HUES6 (cell line): ENCODE measurements at regions not wholly inside any gene's neighbourhood (a gene's known extent, or its start where the extent isn't known, plus 50 kb on each side); places are given as distances from the start of the nearest gene placed in this dataset.

Experiments
- H3K27ac ChIP-seq: 2 replicates; pipeline ENCODE4 v1.7.0; 2013; ENCODE audit warnings: low read depth, mild to moderate bottlenecking, low read length, inconsistent platforms
- H3K27me3 ChIP-seq: 2 replicates; pipeline ENCODE4 v1.6.1; 2013; ENCODE audit warnings: low read length; ENCODE audit not compliant: control insufficient read depth, insufficient read depth
- H3K36me3 ChIP-seq: 2 replicates; pipeline ENCODE4 v1.6.1; 2013; ENCODE audit warnings: low read length; ENCODE audit not compliant: control insufficient read depth, insufficient read depth
- H3K4me1 ChIP-seq: 2 replicates; pipeline ENCODE4 v1.6.1; 2013; ENCODE audit warnings: low read length; ENCODE audit not compliant: control insufficient read depth, insufficient read depth
- H3K4me3 ChIP-seq: 2 replicates; pipeline ENCODE4 v1.5.1; 2013; ENCODE audit warnings: low read depth, low read length
- H3K9ac ChIP-seq: one replicate; pipeline ENCODE4 v1.6.1; 2013; ENCODE audit warnings: mild to moderate bottlenecking, low read length
- H3K9me3 ChIP-seq: 2 replicates; pipeline ENCODE4 v1.6.1; 2013; ENCODE audit warnings: low read depth, low read length; ENCODE audit not compliant: control insufficient read depth, insufficient read depth

DNA sequence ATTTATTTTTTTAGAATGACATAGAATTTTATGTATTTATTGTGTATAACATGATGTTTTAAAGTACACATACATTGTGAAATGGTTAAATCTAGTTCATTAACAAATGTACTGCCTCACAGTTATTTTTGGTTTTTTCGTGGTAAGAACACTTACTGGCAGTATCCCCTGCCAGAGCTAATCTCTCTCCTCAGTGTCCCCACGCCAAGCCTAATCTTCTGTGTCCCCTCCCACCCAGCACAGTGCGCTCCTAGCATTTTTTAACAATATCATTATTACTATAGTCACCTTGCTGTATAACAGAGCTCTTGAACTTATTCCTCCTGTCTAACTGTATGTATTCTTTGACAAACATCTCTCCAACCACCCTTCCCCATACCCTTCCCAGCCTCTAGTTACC is 333.2 kb downstream of the GABRB3 start:
- Histone ChIP-seq H3K9ac (no peak overlapping the region), H3K4me3 (no peak overlapping the region), H3K9me3 (peaks cover 7% of the 10 kb centered on the region; the same call in 1 of the 2 replicates), H3K4me1 (no peaks in the 10 kb centered on the region; the same call in 1 of the 2 replicates), H3K27ac (no peak overlapping the region), H3K36me3 (no peaks in the 10 kb centered on the region), H3K27me3 (no peaks in the 10 kb centered on the region)

DNA sequence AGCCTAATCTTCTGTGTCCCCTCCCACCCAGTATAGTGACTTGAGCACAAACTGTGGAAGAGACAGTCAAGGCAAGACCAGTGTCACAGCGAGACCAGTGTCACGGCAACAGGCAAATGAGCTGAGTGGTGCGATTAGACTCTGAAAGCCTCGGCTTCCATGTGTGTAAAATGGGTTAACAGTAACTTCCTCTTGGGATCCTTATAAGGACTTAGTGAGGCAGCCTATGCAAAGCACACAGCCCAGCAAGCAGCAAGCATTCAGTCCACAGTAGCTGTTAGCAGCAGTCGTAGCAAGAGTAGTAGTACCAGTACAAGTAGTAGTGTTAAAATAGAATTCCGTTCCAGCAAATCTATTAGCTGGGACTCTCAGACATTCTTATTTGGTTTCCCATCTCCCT is 334.1 kb downstream of the GABRB3 start:
- Histone ChIP-seq H3K9ac (no peak overlapping the region), H3K4me1 (no peaks in the 10 kb centered on the region; the same call in 1 of the 2 replicates), H3K36me3 (no peaks in the 10 kb centered on the region), H3K4me3 (no peak overlapping the region), H3K27ac (no peak overlapping the region), H3K9me3 (peaks cover 6% of the 10 kb centered on the region; the same call in 1 of the 2 replicates), H3K27me3 (no peaks in the 10 kb centered on the region)

DNA sequence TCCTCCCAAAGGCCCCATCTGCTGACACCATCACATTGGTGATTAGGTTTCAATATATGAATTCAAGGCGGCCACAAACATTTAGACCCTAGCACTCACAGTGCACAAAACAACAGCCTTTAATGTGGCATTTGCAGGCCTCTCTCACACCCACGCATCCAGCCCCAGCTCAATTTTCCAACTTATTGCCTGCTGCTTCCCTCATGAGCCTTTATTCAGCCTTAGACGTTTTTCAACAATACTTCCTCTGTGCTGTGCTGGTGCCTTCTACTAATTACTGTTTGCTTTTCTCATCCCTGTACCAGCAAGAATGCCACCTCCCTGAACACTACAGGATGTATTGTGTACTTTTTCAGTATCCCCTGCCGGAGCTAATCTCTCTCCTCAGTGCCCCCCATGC is 334.6 kb downstream of the GABRB3 start:
- H3K9me3 ChIP-seq = 0 out of 2 replicates have a peak, but pooled peaks cover 2% of the 10 kb centered on the region
- no peak overlapping the region for H3K9ac ChIP-seq

DNA sequence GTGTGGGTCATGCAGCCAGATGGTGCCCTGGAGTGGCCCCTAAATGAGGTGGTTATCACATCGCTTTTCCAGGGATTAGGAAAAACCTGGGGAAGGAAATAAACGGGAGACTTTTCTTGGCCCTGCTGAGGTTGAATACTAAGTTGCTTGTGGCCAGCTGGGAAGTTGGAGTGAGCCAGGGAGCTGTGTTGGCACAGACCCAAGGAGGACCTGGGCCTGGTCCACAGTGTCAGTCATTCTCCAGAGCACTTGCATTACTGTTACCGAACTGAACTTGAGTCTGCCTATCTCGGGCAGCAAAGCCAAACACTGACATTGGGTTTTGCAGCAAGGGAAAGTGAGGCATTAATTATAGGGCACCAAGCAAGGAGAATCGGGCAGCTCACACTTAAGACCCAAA is 339.0 kb downstream of the GABRB3 start:
- H3K9me3 ChIP-seq = no peaks in the 10 kb centered on the region
- H3K27ac ChIP-seq = no peak overlapping the region

More for the DNA sequence above, 334.6 kb downstream of the GABRB3 start:
- Histone ChIP-seq H3K27ac (no peak overlapping the region), H3K4me3 (no peak overlapping the region), H3K4me1 (no peaks in the 10 kb centered on the region; the same call in 1 of the 2 replicates), H3K27me3 (no peaks in the 10 kb centered on the region), H3K36me3 (no peaks in the 10 kb centered on the region)

DNA sequence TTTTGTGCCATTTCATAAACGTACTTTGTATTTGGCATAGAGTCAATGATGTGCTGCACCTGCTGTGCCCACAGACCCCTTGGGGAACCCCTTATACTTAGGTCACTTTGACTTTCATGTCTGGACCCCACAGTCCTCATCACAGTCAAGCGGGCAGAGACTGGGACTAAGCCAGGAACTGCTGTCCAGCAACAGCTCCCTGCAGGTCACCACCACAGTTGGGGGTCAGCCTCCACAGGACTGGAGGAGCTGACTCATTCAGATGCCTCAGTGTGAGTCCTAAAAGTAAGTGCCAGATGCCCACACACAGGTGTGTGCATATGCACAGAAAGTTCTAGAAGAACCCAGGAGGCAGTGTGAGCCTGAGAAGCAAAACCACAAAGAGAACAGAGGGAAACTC is 339.8 kb downstream of the GABRB3 start:
- H3K36me3 ChIP-seq = no peaks in the 10 kb centered on the region
- no peaks in the 10 kb centered on the region for H3K27me3 ChIP-seq
- no peaks in the 10 kb centered on the region for H3K4me1 ChIP-seq
- no peak overlapping the region for H3K27ac ChIP-seq
- H3K4me3 ChIP-seq = no peak overlapping the region
- H3K9me3 ChIP-seq = no peaks in the 10 kb centered on the region
- H3K9ac ChIP-seq = no peak overlapping the region

More for the DNA sequence above, 339.0 kb downstream of the GABRB3 start:
- Histone ChIP-seq H3K9ac (no peak overlapping the region), H3K4me1 (no peaks in the 10 kb centered on the region), H3K4me3 (no peak overlapping the region), H3K36me3 (no peaks in the 10 kb centered on the region), H3K27me3 (no peaks in the 10 kb centered on the region)

DNA sequence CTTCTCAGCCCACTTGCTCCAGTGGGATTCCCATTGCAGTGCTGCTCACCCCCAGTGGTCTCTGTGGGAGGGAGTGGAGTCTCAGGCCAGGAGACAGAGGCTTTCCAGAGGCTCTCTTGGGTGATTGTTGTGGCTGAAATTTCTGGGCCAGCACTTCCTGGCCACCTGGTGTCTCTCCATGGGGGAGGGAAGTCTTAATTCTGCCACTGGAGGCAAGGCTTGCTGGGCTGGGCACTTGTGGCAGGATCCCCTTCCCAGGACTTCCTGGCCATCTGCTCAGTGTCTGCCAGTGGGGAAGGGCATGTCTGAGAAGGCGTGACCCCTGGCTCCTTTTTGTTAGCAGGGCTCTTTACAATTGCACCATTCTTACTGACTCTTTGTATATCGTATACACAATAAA is 351.8 kb downstream of the GABRB3 start:
- Histone ChIP-seq H3K4me3 (no peak overlapping the region), H3K9me3 (peaks cover 5% of the 10 kb centered on the region; the same call in 1 of the 2 replicates), H3K27me3 (no peaks in the 10 kb centered on the region), H3K27ac (no peak overlapping the region), H3K36me3 (no peaks in the 10 kb centered on the region), H3K4me1 (no peaks in the 10 kb centered on the region; the same call in 1 of the 2 replicates), H3K9ac (no peak overlapping the region)

DNA sequence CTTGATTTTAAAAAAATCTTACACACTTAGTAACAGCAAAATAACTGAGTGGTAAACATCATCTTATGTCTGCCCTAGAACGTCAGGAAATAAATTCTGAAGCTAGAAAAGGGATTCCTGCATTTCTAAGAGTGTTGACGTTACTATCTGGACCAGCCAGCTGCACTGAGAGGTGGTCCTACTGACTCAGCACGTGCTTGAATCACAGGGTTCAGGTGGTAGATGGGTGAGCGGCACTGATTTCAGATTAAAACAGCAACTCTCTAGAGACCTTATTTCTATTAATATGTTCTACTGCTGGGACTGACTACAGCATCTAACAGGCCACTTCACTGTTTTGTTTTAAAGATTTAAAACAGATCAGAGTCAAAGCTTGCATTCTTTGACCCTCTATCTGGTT is 377.2 kb downstream of the GABRB3 start:
- Histone ChIP-seq H3K4me1 (no peaks in the 10 kb centered on the region), H3K27ac (no peak overlapping the region), H3K9ac (no peak overlapping the region), H3K36me3 (no peaks in the 10 kb centered on the region), H3K4me3 (no peak overlapping the region), H3K9me3 (no peaks in the 10 kb centered on the region), H3K27me3 (no peaks in the 10 kb centered on the region)

DNA sequence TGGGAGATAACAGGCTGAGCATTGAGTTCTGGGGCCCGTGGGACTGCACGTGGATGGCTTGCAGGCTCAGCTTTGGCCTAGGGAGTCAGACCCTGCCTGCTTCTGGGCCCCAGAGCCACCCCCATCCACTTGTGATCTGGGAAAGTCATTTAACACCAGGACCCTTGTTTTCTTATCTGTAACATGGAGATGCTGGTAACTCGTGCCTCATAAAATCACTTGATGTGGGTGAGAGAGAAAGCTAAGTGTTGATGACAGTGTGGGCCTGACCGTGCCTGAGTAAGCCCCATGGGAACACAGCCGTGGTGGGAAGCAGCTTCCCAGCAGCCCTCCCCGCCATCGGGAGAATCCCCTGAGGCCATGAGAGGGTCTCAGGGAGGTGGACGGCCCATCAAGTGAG is 378.1 kb downstream of the GABRB3 start:
- H3K27ac ChIP-seq = no peak overlapping the region
- no peaks in the 10 kb centered on the region for H3K9me3 ChIP-seq
- H3K4me1 ChIP-seq = no peaks in the 10 kb centered on the region
- no peak overlapping the region for H3K9ac ChIP-seq
- H3K4me3 ChIP-seq = no peak overlapping the region
- H3K27me3 ChIP-seq = no peaks in the 10 kb centered on the region
- H3K36me3 ChIP-seq = no peaks in the 10 kb centered on the region

DNA sequence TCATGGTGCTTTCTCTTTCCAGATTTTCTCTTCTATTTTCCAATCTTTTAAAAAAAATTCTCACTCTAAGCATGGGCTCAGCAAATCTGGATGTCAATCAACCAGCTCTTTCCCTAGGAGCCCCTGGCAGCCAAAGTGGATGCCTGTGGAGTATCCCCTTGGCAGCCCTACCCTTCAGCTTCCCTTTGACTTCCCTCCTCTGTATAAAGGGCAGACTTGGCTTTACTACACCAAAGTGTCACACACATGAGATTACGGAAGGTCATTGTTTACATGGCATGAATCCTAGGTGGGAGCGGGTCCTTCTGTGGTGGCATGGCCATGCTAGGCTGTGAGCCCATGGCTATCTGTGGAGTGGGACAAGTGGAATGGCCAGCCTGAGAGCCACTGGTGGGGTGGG is 379.9 kb downstream of the GABRB3 start:
- no peaks in the 10 kb centered on the region for H3K9me3 ChIP-seq
- no peak overlapping the region for H3K4me3 ChIP-seq
- peaks cover 8% of the 10 kb centered on the region; the same call in 1 of the 2 replicates for H3K4me1 ChIP-seq

DNA sequence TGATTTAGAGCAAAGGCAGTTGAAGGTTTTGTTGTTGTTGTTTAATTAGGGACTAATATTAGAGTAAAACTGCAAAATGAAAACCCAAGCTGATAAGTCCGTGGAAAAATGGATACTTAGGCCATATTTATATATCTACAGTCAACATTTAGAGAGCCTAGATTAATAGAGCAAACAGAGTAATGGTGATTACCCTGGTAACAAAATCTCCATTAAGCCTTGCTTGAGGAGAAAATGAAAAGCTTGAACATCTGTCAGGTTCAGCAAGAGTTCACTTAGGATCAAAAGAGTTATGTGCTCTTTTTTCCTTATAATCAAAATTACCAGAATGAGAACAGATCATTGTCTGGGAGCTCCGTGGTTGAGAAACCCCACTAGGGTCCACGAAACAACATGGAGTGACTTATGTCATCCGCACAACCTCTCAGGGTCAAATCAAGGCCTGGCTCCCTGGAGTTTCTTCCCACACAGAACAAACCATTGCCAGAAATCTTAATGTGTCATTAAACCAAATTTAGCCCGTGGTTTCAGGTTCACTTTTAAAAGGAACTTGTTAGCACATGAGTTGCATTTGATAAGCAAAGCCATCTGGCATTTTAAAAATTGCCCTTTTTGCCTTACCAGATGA is 381.2 kb downstream of the GABRB3 start:
- Histone ChIP-seq H3K4me1 (peaks cover 8% of the 10 kb centered on the region; the same call in 1 of the 2 replicates), H3K9me3 (no peaks in the 10 kb centered on the region), H3K9ac (no peak overlapping the region), H3K36me3 (no peaks in the 10 kb centered on the region), H3K27me3 (no peaks in the 10 kb centered on the region), H3K4me3 (no peak overlapping the region), H3K27ac (no peak overlapping the region)

More for the DNA sequence above, 379.9 kb downstream of the GABRB3 start:
- Histone ChIP-seq H3K36me3 (no peaks in the 10 kb centered on the region), H3K9ac (no peak overlapping the region), H3K27ac (no peak overlapping the region), H3K27me3 (no peaks in the 10 kb centered on the region)

DNA sequence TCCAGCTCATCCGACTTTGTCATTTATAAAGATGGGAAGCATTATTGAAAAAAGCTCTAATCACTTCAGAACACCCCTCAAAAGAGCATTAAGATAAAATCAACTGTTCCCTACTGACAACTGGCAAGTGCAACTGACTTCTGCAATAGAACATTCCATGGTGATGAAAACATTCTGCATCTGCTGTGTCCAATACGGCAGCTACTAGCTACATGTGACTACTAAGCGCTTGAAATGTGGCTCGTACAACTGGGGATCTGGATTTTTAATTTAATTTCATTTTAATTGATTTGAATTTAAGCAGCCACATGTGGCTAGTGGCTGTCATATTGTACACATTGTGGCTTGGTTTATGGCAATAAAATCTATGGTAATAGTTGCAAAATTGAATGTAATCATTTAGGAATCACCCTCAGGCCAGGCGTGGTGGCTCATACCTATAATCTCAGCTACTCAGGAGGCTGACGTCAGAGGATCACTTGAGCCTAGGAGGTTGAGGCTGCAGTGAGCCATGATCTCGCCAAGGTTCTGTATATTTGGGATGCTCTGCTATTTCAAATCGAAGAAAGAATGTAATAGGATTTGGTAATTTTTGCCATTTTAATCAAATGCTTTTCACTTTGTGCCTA is 390.3 kb downstream of the GABRB3 start:
- Histone ChIP-seq H3K27me3 (no peaks in the 10 kb centered on the region), H3K9me3 (no peaks in the 10 kb centered on the region), H3K36me3 (no peaks in the 10 kb centered on the region), H3K9ac (no peak overlapping the region), H3K27ac (no peak overlapping the region), H3K4me3 (no peak overlapping the region), H3K4me1 (no peaks in the 10 kb centered on the region)
